ENCODE measurements at regions not wholly inside any gene's neighbourhood (a gene's known extent, or its start where the extent isn't known, plus 50 kb on each side); places are given as distances from the start of the nearest gene placed in this dataset.
"Not testable (repeated sequence)": the region's sequence is repeated elsewhere in the genome, so short reads cannot be mapped to it uniquely, and the experiment has no call there.

DNA sequence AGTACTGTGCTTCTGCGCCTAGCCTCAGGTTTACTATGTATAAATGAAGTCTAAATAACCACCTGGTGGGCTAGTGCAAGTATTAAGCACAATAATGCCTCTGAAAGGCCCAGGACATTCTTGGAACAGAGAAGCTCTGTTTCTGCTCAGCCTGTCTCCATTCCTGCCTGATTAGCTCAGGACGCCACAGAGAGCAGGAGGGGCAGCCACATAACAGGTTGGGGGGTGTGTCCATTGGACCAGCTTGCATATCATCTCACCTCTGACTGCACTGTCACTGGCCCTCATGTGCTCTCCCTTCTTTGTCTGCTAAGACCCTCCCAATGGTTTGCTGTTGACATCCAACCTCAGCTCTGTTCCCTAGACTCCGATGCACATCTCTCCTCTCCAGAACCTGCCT lies 52.8 kb upstream of the IKZF1 start:
- no peak for DNase-seq

DNA sequence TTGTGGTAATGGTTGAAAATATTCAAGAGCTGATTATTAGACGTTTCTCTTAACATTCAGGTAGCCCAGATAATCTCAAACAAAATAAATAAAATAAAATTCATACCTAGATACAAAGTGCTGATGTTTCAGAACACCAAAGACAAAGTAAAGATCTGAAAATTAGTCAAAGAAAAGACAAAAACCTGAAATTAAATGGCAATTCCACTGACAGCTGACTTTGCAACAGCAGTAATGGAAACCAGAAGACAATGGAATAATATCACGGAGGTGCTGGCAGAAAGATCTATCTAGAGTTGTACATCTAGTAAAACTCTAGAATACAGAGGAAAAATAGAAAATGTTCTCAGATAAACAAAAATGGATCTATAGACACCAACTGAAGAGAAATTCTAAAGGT lies 58.0 kb upstream of the IKZF1 start:
- no peak for DNase-seq

DNA sequence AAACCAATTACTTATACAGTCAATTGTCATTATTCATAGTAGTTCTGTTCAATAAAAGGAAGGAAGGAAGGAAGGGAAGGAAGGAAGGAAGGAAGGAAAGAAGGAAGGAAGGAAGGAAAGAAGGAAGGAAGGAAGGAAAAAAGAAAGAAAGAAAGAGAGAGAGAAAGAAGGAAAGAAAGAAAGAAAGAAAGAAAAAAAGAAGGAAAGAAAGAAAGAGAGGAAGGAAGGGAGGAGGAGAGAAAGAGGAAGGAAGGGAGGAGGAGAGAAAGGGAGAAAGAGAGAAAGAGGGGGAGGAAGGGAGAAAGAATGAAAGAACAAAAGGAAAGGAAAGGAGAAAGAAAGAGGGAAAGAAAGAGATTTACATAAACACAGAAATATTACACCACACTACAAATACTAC lies 62.4 kb upstream of the IKZF1 start:
- DNase-seq = not testable (repeated sequence)

DNA sequence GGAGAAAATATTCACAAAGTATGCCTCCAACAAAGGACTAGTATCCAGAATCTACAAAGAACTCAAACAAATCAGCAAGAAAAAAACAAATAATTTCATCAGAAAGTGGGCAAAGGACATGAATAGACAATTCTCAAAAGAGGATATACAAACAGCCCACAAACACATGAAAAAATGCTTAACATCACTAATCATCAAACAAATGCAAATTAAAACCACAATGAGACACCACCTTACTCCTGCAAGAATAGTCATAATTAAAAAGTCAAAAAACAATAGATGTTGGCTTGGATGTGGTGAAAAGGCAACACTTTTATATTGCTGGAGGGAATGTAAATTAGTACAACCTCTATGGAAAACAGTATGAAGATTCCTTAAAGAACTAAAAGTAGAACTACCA lies 63.8 kb upstream of the IKZF1 start:
- peak; percentile 23 for DNase-seq

DNA sequence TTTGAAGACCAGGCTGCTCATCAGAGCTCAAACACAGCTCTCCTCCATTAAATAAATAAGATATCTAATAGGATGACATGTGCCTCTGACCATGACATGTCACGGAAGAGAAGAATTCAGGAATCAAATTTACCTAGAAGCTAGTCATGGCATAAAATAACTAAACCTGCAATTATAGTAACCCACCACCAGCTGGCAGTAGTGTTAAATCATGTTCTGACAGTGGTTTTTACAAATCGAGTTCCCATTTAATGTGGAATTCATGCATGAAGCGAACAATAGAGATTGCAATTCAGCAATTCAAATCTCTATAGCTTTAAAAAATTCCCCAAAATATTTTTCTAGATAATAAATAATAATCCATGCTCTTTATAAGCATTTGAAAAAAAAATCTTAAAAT lies 74.6 kb upstream of the IKZF1 start:
- no peak for DNase-seq

DNA sequence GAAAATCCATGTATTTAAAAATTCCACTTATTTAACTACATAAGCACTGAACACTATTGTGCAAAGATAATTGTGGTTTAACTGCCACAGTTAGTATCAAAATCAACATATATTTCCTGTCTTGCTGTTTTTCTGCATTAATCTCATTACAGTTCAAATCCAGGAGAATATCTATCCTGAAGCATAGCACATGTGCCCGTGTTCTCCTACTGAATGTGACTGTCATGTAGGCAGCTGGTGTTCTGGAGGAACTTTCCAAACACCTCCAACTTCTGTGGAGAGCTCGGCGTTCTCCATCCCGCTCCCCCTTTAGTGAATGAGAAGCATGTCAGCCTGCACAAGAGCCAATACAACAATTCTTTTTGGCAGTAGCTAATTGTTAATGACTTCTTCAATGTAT lies 76.4 kb upstream of the IKZF1 start:
- no peak for DNase-seq

DNA sequence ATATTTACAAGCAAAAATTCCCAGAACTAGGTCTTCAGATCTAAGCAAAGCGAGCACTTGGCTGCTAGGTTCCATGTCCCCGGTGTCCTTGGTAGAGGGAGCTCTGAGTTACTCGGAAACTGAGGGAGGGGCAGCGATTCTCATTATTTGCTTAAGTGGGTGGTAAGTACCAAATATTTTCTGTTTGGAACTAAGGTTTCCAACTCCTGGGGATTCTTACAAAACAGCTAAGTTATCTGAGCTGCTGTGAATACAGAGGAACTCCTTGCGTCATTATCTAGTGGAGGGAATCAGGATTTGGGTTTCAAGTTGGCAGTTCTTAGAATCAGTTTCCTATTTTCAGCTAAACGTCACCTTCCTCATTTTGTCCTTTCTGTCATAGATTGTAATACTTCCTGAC lies 76.8 kb upstream of the IKZF1 start:
- no peak for DNase-seq

DNA sequence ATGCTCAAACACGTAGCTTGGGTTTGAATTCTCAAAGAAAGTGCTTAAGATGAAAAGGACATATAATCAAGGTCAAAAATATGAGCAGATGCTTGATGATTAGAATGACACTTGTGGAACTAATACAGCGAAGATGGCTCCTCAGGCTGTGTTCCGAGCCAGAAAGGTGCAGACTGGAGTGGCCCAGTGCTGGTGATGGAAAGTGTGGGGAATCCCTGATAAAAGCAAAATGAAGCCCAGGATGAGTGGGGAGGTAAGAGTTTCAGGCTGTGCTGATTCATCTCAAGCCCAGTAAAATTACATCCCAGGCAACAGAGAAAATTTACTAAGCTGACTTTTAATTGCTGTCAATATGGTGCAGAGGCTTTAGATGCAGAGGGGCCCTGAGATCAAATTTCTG lies 77.8 kb upstream of the IKZF1 start:
- DNase-seq = no peak

DNA sequence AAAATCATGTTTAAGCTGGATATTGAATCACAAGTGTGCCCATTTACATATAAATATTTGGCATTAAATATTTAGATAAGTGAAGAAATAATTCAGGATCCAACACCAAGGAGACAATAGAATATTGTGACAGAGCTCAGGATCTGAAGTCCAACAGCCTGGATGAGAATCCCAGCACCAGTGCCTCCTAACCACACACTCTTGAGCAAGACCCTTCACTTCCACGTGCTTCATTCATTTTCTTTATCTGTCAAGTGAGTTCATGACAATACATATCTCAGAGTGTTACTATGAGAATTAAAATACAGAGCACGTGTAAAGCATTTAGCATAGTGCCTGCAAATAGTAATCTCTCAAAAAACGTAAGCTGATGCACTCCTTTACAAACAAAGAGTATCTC lies 78.4 kb upstream of the IKZF1 start:
- DNase-seq = no peak

DNA sequence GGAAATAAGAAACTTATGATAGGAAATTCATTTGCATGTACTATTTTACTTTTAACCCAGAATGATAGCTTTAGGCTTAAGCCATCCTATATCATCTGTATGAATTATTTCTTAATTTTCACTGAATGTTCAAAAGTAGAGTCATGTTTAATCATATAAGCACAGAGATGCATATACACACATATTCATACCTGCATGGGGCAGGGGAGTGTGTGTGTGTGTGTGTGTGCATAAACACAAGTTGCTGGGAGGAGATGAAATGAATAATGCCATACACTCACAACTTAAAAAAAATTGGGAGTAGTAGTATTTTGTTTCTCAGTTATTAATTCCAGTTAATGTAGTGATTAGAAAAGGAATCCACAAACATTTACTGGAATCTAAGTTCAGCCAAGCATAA lies 83.1 kb upstream of the IKZF1 start:
- no peak for DNase-seq

DNA sequence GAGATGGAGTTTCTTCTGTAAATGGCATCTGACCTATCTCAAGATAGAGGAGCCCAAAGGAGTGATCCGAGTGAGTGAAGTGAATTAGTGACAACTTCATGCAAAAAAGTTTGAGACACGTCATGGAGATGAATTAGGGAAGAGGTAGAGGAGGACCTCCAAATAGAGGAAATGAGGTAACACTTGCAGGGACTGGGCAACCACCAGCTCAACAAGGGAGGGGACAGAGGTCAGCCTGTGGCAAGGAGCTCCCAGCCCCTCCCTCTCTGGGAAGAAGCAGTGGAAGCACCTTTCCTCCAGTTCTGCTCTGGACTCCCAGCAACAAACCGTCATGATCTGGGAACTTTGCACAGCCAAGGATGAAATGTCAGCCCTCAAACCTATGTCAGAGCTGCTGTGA lies 83.5 kb upstream of the IKZF1 start:
- no peak for DNase-seq

DNA sequence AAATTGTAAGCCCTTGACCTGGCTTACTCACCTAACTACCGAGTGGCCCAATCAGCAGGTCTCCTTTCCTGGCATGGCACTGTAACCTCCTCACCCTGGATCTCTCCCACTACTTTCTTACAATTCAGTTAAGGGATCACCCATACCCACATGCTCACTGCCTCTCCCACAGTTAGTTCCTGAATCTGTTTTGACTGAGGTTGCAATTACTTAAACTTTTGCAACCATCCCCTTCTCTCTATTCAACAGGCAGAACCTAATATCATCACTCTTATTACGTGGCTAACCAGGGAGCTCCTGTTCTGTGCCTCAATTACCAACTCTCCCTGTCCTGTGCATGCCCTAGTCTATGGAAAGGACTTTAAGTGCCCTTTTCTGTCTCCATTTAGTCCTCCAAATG lies 84.2 kb upstream of the IKZF1 start:
- no peak for DNase-seq

DNA sequence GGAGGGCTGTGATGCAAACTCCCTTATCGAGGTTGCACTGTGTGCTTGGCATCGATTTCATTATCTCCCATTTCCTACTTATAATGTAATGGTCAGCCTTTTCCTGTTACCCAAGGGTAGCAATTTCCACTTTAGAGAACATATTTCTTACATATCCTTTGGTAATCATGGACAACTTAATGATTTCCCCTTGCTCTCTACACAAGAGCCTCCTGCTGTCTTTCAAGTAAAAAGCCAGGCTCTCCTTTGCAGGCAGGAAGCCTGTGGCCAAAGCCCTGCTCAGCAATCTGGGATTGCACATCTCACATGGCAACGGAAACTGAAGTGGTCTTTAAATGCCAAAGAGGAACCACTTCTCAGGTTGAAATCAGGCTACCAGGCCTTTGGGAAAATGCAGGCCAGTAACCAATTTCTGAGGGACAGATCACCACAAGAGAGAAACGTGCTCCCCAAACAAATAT lies 86.7 kb upstream of the IKZF1 start:
- no peak for DNase-seq

DNA sequence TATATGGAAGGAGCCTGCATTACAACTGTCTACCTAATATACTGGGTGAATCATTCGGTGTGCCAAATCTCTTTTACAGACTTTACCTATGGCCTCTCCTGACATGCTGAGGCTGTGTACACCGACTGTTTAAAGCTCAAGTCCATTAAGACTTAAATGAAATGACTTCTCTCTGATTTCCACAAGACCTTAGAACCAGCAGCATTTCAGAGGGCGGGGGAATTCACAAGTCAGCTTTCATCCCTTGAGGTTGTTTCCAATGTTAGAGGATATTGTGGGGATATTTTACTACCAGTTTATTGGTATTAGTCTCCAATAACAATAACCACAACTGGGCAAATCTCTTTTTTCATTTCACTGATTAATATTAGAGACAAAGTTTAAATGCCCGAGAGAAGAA lies 87.1 kb upstream of the IKZF1 start:
- no peak for DNase-seq

DNA sequence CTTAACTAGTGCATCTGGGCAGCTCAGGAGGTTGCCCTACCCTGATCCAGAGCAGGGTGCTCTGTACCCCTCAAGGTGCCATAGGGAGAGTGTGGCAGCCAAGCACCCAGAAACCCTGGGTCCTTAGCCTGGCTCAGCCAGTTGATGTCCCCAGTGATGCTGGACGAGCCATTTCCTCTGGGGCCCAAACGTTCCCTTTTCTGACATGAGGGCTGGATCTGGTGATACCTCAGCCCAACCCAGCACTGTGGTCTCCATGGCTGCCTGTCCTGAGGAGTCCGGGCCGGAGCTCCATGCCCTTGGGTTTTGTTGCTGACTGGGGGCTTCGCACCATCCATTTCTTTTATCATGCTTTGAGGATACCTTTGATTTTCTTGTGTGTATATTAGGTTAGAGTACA lies 87.9 kb upstream of the IKZF1 start:
- DNase-seq = no peak

DNA sequence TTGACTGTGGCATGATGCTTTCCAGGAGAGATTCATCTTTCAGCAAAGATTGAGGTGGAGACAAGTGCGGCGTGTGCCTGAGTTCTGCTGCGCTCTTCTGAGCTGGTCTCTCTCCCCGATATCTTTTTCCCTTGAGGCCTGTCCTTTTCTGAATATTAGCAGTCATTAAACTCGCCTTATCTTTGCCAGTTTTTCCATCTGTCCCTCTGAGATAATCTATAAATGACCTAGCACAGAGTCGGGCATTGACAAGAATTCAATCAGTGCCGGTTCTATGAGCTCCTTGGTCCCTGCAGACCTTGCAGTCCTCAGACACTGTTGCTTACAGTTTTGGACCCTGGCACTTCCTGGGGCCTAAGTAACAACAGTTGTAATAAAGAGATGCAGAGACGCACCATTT lies 89.7 kb upstream of the IKZF1 start:
- no peak for DNase-seq

DNA sequence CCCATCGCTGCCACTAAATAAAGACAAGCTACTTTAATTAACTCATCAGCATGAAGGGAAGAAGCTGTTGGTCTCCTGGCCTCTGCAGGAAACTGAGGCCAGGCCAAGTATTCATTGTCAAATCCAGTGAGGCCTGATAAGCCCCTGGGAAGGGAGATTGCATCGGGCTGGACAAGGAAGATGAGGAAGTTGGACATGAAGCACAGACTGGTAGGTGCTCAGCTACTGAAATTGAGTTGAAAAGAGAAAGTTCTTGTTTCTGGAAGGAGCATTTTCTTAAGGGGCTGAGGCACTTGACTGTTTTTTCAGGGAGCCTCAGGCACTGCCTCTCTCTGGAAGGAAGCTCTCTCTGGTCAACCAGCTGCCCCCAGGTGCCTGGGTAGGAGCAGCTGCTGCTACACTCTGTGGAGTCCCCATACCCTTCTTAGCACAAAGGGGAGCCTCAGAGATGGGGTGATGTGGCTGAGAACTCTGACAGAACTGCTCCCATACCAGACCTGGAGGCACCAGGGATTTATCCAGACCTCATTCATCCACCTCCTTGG lies 90.3 kb upstream of the IKZF1 start:
- no peak for DNase-seq

DNA sequence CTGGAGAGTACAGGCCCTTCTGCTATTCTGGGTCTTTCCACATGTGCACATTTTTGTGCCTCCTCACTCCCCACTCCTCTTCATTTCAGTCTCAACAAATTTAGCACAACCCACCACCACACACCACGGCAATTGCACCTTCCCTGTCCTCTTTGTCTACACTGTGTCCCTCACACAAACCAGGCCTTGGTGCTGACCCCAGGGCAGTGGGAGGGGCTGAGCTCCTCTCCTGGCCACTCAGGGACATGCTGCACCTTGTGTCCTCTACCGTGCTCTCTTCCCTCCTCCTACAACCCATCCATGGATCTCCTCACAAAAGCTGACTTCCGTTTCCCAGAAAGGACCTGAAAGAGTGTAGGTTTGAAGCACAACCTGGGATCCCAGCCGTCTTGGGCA lies 90.9 kb upstream of the IKZF1 start:
- no peak for DNase-seq

DNA sequence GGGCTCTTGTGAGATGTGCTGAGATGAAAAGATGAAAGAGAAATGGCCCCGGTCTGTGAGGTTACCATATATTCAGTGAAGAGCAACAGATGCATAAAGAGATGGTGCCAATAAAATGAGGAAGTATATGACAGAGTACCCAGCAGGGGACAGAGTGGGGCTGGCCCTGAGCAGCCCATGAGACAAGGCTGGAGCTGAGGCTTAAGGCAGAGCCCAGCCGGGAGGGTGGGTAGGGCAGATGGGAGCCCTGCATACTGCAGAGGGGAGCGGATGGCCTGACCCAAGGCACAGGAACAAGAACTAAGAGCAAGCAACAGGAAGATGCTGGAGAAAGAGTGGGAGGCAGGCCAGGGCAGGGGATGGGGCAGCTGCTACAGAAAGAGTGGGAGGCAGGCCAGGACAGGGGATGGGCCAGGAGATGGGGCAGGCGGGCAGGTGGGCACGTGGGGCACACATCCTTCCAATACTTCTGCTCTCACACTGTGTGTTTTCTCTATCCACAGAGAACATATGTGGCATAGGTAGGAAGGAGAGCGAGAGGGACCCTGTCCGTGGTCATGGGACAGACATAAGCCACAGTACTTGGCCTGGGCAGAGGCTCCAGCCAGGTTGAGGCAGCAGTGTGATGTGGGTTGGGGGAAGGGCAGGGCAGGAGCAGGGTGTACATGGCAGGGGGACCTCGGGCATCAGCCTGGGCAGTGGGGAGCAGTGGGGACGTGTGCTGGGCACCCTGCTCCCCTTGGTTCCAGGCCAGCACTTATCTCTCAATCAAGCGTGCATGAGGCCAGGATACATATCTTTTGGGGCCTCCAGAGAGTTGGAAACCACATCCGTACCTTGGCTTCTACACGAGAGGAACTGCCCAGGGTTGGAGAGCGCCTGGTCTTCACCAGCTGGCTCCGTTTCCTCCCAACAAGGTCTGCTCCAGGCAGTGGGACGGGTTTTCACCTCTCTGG lies 91.6 kb upstream of the IKZF1 start:
- DNase-seq = no peak

DNA sequence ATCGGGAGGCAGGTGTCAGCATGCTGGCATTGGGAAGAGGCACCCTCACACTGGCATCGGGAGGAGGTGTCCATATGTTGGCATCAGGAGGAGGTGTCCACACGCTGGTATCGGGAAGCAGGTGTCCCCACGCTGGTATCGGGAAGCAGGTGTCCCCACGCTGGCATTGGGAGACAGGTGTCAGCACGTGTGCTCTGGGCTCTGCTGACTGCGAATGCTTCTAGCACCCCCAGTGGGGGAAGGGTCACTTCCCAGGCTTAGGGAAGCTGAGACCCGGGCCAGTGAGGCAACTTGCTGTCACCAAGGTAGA lies 92.5 kb upstream of the IKZF1 start:
- DNase-seq = no peak

DNA sequence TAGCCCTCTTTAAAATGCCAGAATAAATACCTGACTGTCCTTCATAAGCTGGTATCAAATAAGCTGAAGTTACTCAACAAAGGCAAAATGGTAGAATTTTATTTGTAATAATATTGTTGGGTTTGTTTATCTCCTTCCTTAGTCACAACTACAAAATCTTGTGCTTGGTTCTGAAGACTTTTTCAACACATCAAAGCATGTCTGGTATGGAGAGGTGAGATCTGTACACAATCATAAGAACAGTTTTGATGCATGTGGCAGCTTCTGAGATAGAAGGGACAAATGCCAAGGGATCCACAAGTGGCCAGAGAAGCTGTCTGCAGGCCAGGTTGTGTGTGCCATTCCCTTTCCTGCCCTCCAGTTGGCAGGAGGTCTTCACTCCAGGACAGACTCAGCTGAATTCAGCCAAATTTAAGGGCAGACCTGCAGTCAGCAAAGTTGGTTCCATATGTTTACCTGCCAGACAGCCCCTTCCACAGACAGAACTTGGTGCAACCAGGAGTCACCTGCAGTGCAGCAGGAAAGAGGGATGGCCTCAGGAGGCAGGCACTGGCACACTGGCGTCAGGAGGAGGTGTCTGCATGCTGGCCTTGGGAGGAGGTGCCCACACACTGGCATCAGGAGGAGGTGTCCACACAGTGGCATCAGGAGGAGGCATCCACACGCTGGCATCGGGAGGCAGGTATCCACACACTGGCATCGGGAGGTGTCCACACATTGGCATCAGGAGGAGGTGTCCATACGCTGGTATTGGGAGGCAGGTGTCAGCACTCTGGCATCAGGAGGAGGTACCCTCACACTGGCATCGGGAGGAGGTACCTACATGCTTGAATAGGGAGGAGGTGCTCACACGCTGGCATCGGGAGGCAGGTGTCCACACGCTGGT lies 93.1 kb upstream of the IKZF1 start:
- no peak for DNase-seq

DNA sequence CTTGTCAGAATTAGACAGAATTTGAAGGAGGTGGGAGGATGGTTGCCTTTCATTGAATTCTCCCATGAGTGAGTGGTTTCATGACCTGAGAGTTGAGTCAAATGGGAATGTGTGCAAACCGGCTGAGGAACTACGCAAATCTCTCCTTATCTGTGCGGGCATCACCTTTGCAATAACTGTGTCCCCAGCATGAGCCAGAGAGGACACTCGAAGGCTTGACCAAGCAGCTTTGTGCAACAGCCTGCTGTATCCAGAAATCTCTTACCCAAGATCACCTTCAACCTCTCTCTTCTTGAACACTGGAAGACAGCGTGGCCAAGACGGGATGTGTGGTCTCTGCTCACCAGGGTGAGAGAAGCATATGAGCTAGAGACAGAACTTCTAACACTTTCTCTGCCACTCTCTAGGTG lies 93.8 kb upstream of the IKZF1 start:
- DNase-seq = no peak

DNA sequence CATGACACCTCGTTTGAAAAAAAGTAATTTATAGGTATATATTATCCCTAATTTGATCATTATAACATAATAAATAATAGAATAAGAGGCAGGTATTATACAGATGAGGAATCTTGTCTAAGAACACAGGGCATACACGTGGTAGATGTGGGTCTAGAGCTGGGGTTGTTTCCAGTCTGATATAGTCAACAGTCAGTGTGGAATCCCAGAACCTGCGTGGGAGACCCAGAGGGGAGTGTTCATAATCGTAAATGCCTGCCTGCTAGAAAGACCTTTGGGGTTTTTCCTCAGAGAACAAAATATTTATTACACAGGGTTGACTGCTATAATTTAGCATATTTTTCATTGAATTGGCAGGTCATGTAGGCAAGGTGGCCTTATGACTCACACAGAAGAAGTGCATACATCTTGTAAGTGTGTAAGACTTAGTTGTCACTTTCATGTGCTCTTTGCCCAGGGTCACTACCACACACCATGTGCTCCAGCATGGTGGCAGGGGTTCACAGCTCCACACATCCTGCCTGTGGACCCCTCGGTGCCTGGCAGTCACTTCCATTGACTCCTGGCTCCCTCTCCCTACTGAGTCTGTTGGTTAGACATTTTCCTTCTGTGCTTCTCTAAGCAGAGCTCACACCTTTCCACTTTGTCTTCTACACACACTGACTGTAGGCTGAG lies 94.9 kb upstream of the IKZF1 start:
- DNase-seq = no peak
